OCI-LY1 (cell line): ENCODE measurements at regions not wholly inside any gene's neighbourhood (a gene's known extent, or its start where the extent isn't known, plus 50 kb on each side); places are given as distances from the start of the nearest gene placed in this dataset.

ENCODE experiments used
- H2AFZ ChIP-seq: fragments of 200-600 bp; sonication (generic), shearing (Covaris generic); 2 replicates; pipeline ENCODE4 v1.6.0; 2014; ENCODE audit warnings: antibody characterized with exemption, mild to moderate bottlenecking, low read length
- H3F3A ChIP-seq: fragments of 200-600 bp; sonication (generic), shearing (Covaris generic); 2 replicates; pipeline ENCODE4 v1.6.0; 2014; ENCODE audit warnings: mild to moderate bottlenecking, antibody characterized with exemption, low read length, moderate library complexity; ENCODE audit not compliant: insufficient read depth
- H3K27ac ChIP-seq: fragments of 200-600 bp; sonication (generic); 2 replicates; pipeline ENCODE4 v1.5.1; 2014; ENCODE audit warnings: low read length, mixed run types, mild to moderate bottlenecking, low read depth; ENCODE audit not compliant: poor library complexity, severe bottlenecking
- H3K27me3 ChIP-seq: fragments of 200-600 bp; sonication (generic); 2 replicates; pipeline ENCODE4 v1.6.0; 2014; ENCODE audit warnings: antibody characterized with exemption, mild to moderate bottlenecking, low read length, moderate library complexity; ENCODE audit not compliant: insufficient read depth
- H3K36me3 ChIP-seq: fragments of 200-600 bp; sonication (generic); 2 replicates; pipeline ENCODE4 v1.6.1; 2014; ENCODE audit warnings: mild to moderate bottlenecking, antibody characterized with exemption, low read length, moderate library complexity, mixed read lengths; ENCODE audit not compliant: insufficient read depth
- H3K4me1 ChIP-seq: fragments of 200-600 bp; sonication (generic); 2 replicates; pipeline ENCODE4 v1.5.1; 2014; ENCODE audit warnings: mild to moderate bottlenecking, low read length, moderate library complexity; ENCODE audit not compliant: insufficient read depth, severe bottlenecking
- H3K4me2 ChIP-seq: fragments of 200-600 bp; sonication (generic), shearing (Covaris generic); 2 replicates; pipeline ENCODE4 v1.6.1; 2014; ENCODE audit warnings: low read length
- H3K4me3 ChIP-seq: fragments of 200-600 bp; sonication (generic); 2 replicates; pipeline ENCODE4 v1.5.1; 2014; ENCODE audit warnings: low read length, low read depth, mild to moderate bottlenecking, mixed read lengths; ENCODE audit not compliant: poor library complexity, severe bottlenecking
- H3K79me2 ChIP-seq: fragments of 200-600 bp; shearing (Covaris generic); 2 replicates; pipeline ENCODE4 v1.6.1; 2016; ENCODE audit warnings: mixed run types, low read length, mixed read lengths; ENCODE audit not compliant: insufficient read depth
- H3K9ac ChIP-seq: fragments of 200-600 bp; sonication (generic), shearing (Covaris generic); 2 replicates; pipeline ENCODE4 v1.6.1; 2014; ENCODE audit warnings: mild to moderate bottlenecking, low read length, mixed read lengths
- H3K9me2 ChIP-seq: fragments of 200-600 bp; sonication (generic), shearing (Covaris generic); 2 replicates; pipeline ENCODE4 v1.6.1; 2014; ENCODE audit warnings: low read depth, mild to moderate bottlenecking, low read length, mixed read lengths
- H3K9me3 ChIP-seq: fragments of 200-600 bp; shearing (Covaris generic); 2 replicates; pipeline ENCODE4 v1.6.1; 2014; ENCODE audit warnings: low read length, mixed read lengths
- H4K20me1 ChIP-seq: fragments of 200-600 bp; sonication (generic), shearing (Covaris generic); 2 replicates; pipeline ENCODE4 v1.6.0; 2016; ENCODE audit warnings: mild to moderate bottlenecking, low read length; ENCODE audit not compliant: insufficient read depth
- EZH2 ChIP-seq: fragments of 200-600 bp; sonication (generic), shearing (Covaris generic); IDR thresholded peaks from 2 replicates; pipeline ENCODE4 v1.8.0; 2017; ENCODE audit warnings: borderline replicate concordance, mixed run types, mild to moderate bottlenecking, antibody characterized with exemption, low read length, moderate library complexity, mixed read lengths
- TF ChIP-seq, protein P1 (sequence below): fragments of 200-600 bp; sonication (generic), shearing (Covaris generic); IDR thresholded peaks from 2 replicates; pipeline ENCODE4 v1.5.1; 2017; ENCODE audit warnings: mild to moderate bottlenecking, antibody characterized with exemption, low read length, moderate library complexity, mixed read lengths

DNA sequence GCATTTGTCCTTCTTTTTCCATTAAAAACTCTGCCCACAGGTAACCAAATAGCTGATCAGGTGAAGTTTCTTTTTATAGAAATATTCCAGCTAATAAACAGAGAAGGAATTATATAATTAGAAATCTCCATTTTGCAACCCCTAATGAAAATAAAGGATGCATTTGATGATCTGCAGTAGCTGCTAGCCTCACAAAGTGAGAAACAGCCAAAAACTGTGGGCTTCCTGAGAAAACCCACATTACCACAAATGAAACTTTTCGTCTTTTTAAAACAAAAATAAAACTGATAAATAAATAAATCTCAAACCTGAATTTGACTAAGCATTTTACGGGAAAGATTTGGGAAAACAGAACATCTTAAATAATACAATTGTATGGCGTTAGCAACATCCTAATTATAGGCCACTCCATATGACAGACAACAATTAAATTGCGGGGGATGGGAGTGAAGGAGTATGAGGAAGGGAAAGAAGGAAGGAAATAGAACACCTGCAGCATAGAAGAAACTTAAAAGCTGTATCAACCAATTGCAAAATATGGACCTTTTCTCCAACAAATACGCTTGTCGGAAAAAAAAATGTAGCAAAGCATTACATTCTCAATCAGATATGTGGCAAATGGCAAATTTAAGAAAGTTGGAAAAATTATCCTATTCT lies 283.0 kb upstream of the ITGA1 start:
- no peaks in the 10 kb centered on the region for H3K9me3 ChIP-seq
- no peak overlapping the region for H3K9ac ChIP-seq
- no peak for TF ChIP-seq EZH2
- TF ChIP-seq, protein P1, sequence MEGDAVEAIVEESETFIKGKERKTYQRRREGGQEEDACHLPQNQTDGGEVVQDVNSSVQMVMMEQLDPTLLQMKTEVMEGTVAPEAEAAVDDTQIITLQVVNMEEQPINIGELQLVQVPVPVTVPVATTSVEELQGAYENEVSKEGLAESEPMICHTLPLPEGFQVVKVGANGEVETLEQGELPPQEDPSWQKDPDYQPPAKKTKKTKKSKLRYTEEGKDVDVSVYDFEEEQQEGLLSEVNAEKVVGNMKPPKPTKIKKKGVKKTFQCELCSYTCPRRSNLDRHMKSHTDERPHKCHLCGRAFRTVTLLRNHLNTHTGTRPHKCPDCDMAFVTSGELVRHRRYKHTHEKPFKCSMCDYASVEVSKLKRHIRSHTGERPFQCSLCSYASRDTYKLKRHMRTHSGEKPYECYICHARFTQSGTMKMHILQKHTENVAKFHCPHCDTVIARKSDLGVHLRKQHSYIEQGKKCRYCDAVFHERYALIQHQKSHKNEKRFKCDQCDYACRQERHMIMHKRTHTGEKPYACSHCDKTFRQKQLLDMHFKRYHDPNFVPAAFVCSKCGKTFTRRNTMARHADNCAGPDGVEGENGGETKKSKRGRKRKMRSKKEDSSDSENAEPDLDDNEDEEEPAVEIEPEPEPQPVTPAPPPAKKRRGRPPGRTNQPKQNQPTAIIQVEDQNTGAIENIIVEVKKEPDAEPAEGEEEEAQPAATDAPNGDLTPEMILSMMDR = no peak
- no peaks in the 10 kb centered on the region for H3K4me1 ChIP-seq
- no peak overlapping the region for H3K4me2 ChIP-seq
- H3K79me2 ChIP-seq = no peaks in the 10 kb centered on the region
- H3F3A ChIP-seq = no peaks in the 10 kb centered on the region
- no peak overlapping the region for H2AFZ ChIP-seq
- H3K9me2 ChIP-seq = no peaks in the 10 kb centered on the region
- H3K4me3 ChIP-seq = no peak overlapping the region
- no peaks in the 10 kb centered on the region for H4K20me1 ChIP-seq
- H3K27me3 ChIP-seq = no peaks in the 10 kb centered on the region
- H3K27ac ChIP-seq = no peak overlapping the region
- H3K36me3 ChIP-seq = no peaks in the 10 kb centered on the region

DNA sequence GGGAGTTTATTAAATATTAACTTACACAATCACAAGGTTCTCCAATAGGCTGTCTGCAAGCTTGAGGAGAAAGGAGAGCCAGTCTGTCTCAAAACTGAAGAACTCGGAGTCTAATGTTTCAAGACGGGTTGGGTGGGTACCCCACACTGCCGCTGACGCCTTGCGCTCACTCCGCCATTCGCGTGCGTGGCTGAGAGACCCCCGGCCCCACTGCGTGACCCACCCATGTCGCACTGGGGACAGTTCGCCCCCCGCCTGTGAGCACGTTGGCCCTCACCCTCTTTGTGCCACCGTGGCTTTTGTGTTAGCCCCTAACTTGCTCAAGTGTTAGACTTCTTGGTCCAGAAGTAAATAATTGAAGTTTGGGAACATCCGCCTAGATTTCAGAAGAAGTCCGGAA lies 270.0 kb upstream of the ITGA1 start:
- Histone ChIP-seq H3K9me2 (no peaks in the 10 kb centered on the region), H2AFZ (no peak overlapping the region), H3K4me3 (no peak overlapping the region), H3K9ac (no peak overlapping the region), H3K9me3 (no peaks in the 10 kb centered on the region), H3K4me2 (no peak overlapping the region), H3K27ac (no peak overlapping the region), H4K20me1 (no peaks in the 10 kb centered on the region), H3K27me3 (no peaks in the 10 kb centered on the region; the same call in 1 of the 2 replicates), H3F3A (no peaks in the 10 kb centered on the region), H3K79me2 (no peaks in the 10 kb centered on the region), H3K4me1 (no peaks in the 10 kb centered on the region), H3K36me3 (no peaks in the 10 kb centered on the region)
- TF ChIP-seq, protein P1 = no peak
- TF ChIP-seq EZH2 = no peak

DNA sequence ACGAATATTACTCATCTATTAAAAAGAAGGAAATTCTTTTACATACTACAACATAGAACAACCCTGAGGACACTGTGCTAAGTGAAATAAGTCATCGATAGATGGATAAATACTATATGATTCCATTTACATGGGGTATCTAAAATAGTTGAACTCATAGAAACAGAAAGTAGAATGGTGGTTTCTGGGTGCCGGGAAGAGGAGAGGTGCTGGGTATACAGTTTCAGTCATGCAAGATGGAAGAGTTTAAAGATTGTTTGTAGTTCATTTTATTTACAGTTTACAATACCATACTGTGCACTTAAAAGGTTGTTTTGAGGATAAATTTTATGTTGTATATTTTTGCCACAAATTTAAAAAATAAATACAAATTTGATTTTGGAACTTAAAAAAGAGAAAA lies 267.5 kb upstream of the ITGA1 start:
- no peak overlapping the region for H3K4me2 ChIP-seq
- TF ChIP-seq, protein P1 = no peak
- TF ChIP-seq EZH2 = no peak
- H3K27ac ChIP-seq = no peak overlapping the region
- no peaks in the 10 kb centered on the region for H3K79me2 ChIP-seq
- no peaks in the 10 kb centered on the region for H3K36me3 ChIP-seq
- no peak overlapping the region for H3K4me3 ChIP-seq
- no peaks in the 10 kb centered on the region for H3K9me2 ChIP-seq
- H3K9ac ChIP-seq = no peak overlapping the region
- H3K27me3 ChIP-seq = no peaks in the 10 kb centered on the region; the same call in 1 of the 2 replicates
- no peaks in the 10 kb centered on the region for H3F3A ChIP-seq
- H4K20me1 ChIP-seq = no peaks in the 10 kb centered on the region
- H3K9me3 ChIP-seq = no peaks in the 10 kb centered on the region
- no peak overlapping the region for H2AFZ ChIP-seq
- no peaks in the 10 kb centered on the region for H3K4me1 ChIP-seq
